ENCODE measurements at regions not wholly inside any gene's neighbourhood (a gene's known extent, or its start where the extent isn't known, plus 50 kb on each side); places are given as distances from the start of the nearest gene placed in this dataset.
A peak's percentile ranks its signal among the peaks of the same experiment; 100 is the strongest.

DNA sequence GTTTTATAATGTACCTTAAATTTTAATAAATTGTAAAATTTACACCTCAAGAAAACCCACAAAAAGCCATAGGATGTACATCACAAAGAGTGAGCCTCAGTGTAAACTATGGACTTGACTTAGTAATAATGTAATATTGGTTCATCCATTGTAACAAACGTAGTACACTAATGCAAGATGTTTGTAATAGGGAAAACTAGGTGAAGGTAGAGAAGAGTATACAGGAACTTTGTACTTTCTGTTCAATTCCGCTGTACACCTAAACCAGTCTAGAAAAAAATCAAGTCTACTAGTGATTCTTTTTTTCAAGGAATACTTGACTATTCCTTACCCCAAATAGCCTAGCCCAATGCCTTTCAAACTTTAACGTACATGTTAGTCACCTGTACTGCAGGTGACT, 222.3 kb upstream of the FGGY start:
- DNase-seq (ENCODE audit: low spot score): no peak
- H3K4me3 ChIP-seq (ENCODE audit: low read length in 2 of 2): no peak overlapping the region
- no peak overlapping the region for H4K91ac ChIP-seq (ENCODE audit: low read depth, low read length, poor library complexity)
- no peak overlapping the region for H3K14ac ChIP-seq (ENCODE audit: low read length)
- no CpG with 5 or more reads among the region's 3 CpGs for WGBS, 2 donors (ENCODE audit: extremely low coverage in 2 of 2, insufficient read length in 2 of 2, insufficient replicate concordance in 1 of 2)
- no peak overlapping the region for H2BK15ac ChIP-seq (ENCODE audit: low read length)
- no peak overlapping the region for H2BK120ac ChIP-seq (ENCODE audit: low read depth, low read length)
- no peak overlapping the region for H3K23ac ChIP-seq (ENCODE audit: low read depth, low read length, poor library complexity)
- no peaks in the 10 kb centered on the region for H3K27me3 ChIP-seq (ENCODE audit: control insufficient read depth in 3 of 3, insufficient read depth in 3 of 3, low read depth in 1 of 3, low read length in 3 of 3)
- H3K4me1 ChIP-seq (ENCODE audit: control insufficient read depth in 2 of 2, insufficient read depth in 1 of 2, low read depth in 1 of 2, low read length in 2 of 2): peaks cover 14 to 31% of the 10 kb centered on the region in 2 donors
- no peak overlapping the region for H2BK12ac ChIP-seq (ENCODE audit: low read length)
- no peak overlapping the region for H3K27ac ChIP-seq (replicated peaks; ENCODE audit: low read length)
- no peak overlapping the region for H3K4me2 ChIP-seq (ENCODE audit: insufficient read depth, low read length, poor library complexity, severe bottlenecking)
- no peaks in the 10 kb centered on the region for H3K36me3 ChIP-seq (replicated peaks in 1 of 2; ENCODE audit: control insufficient read depth in 2 of 2, insufficient read depth in 2 of 2, low read length in 2 of 2)
- no peaks in the 10 kb centered on the region for H3K79me1 ChIP-seq (ENCODE audit: low read depth, low read length)
- no peak overlapping the region for H2BK5ac ChIP-seq (ENCODE audit: low read length)
- H4K8ac ChIP-seq (ENCODE audit: low read depth, low read length): no peak overlapping the region
- no peaks in the 10 kb centered on the region for H3K9me3 ChIP-seq (replicated peaks in 1 of 2; ENCODE audit: control insufficient read depth in 2 of 2, insufficient read depth in 1 of 2, low read depth in 1 of 2, low read length in 2 of 2)
- H3K18ac ChIP-seq (ENCODE audit: low read length): no peak overlapping the region
- H2AK5ac ChIP-seq (ENCODE audit: low read depth, low read length): no peak overlapping the region
- H2AFZ ChIP-seq (ENCODE audit: low read length): no peak overlapping the region
- H3K4ac ChIP-seq (ENCODE audit: low read length): no peak overlapping the region
- no peak overlapping the region for H3K9ac ChIP-seq (ENCODE audit: low read depth, low read length, poor library complexity)

DNA sequence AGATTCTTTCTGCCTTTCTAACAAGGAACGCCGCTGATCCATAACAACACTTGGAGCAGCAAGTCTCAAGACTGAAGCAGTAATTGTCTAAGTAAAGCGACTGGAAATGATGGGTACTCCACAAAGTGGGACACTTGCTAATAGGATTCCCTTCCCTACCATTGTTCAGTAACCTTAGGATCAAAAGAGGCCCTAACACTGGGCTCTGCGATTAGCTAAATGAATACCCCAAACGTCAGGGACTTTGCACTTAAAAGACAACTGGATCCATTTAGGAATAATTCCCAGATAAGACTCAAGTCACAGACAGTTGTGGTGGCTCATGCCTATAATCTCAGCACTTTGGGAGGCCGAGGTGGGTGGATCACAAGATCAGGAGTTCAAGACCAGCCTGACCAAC, 221.9 kb upstream of the FGGY start:
- H3K4me1 ChIP-seq (ENCODE audit: control insufficient read depth in 2 of 2, insufficient read depth in 1 of 2, low read depth in 1 of 2, low read length in 2 of 2): peaks cover 16 to 34% of the 10 kb centered on the region in 2 donors
- DNase-seq (ENCODE audit: low spot score): no peak
- H2BK5ac ChIP-seq (ENCODE audit: low read length): no peak overlapping the region
- no peak overlapping the region for H3K18ac ChIP-seq (ENCODE audit: low read length)
- H3K79me1 ChIP-seq (ENCODE audit: low read depth, low read length): no peaks in the 10 kb centered on the region
- no peak overlapping the region for H2AK5ac ChIP-seq (ENCODE audit: low read depth, low read length)
- H2BK15ac ChIP-seq (ENCODE audit: low read length): no peak overlapping the region
- H3K4me3 ChIP-seq (ENCODE audit: low read length in 2 of 2): no peak overlapping the region
- no peaks in the 10 kb centered on the region for H3K36me3 ChIP-seq (replicated peaks in 1 of 2; ENCODE audit: control insufficient read depth in 2 of 2, insufficient read depth in 2 of 2, low read length in 2 of 2)
- H3K4me2 ChIP-seq (ENCODE audit: insufficient read depth, low read length, poor library complexity, severe bottlenecking): no peak overlapping the region
- H4K8ac ChIP-seq (ENCODE audit: low read depth, low read length): no peak overlapping the region
- H3K9ac ChIP-seq (ENCODE audit: low read depth, low read length, poor library complexity): no peak overlapping the region
- H3K4ac ChIP-seq (ENCODE audit: low read length): no peak overlapping the region
- WGBS, 2 donors (ENCODE audit: extremely low coverage in 2 of 2, insufficient read length in 2 of 2, insufficient replicate concordance in 1 of 2): no CpG with 5 or more reads among the region's 6 CpGs
- H3K27me3 ChIP-seq (ENCODE audit: control insufficient read depth in 3 of 3, insufficient read depth in 3 of 3, low read depth in 1 of 3, low read length in 3 of 3): no peaks in the 10 kb centered on the region
- H2BK12ac ChIP-seq (ENCODE audit: low read length): no peak overlapping the region
- H3K9me3 ChIP-seq (replicated peaks in 1 of 2; ENCODE audit: control insufficient read depth in 2 of 2, insufficient read depth in 1 of 2, low read depth in 1 of 2, low read length in 2 of 2): no peaks in the 10 kb centered on the region
- H3K27ac ChIP-seq (replicated peaks; ENCODE audit: low read length): no peak overlapping the region
- H2AFZ ChIP-seq (ENCODE audit: low read length): no peak overlapping the region
- no peak overlapping the region for H3K23ac ChIP-seq (ENCODE audit: low read depth, low read length, poor library complexity)
- no peak overlapping the region for H2BK120ac ChIP-seq (ENCODE audit: low read depth, low read length)
- no peak overlapping the region for H3K14ac ChIP-seq (ENCODE audit: low read length)
- H4K91ac ChIP-seq (ENCODE audit: low read depth, low read length, poor library complexity): no peak overlapping the region

GRCh38 chr1:59076612-59077011, 220.3 kb upstream of the FGGY start:
- no peak overlapping the region for H4K8ac ChIP-seq (ENCODE audit: low read depth, low read length)
- H3K4me3 ChIP-seq (ENCODE audit: low read length in 2 of 2): no peak overlapping the region
- no peaks in the 10 kb centered on the region for H3K27me3 ChIP-seq (ENCODE audit: control insufficient read depth in 3 of 3, insufficient read depth in 3 of 3, low read depth in 1 of 3, low read length in 3 of 3)
- H3K4me2 ChIP-seq (ENCODE audit: insufficient read depth, low read length, poor library complexity, severe bottlenecking): no peak overlapping the region
- no peak for DNase-seq (ENCODE audit: low spot score)
- H3K14ac ChIP-seq (ENCODE audit: low read length): no peak overlapping the region
- H3K4ac ChIP-seq (ENCODE audit: low read length): no peak overlapping the region
- no peaks in the 10 kb centered on the region for H3K9me3 ChIP-seq (replicated peaks in 1 of 2; ENCODE audit: control insufficient read depth in 2 of 2, insufficient read depth in 1 of 2, low read depth in 1 of 2, low read length in 2 of 2)
- no peak overlapping the region for H2BK15ac ChIP-seq (ENCODE audit: low read length)
- WGBS, 2 donors (ENCODE audit: extremely low coverage in 2 of 2, insufficient read length in 2 of 2, insufficient replicate concordance in 1 of 2): no CpG with 5 or more reads among the region's 1 CpG
- no peak overlapping the region for H2BK5ac ChIP-seq (ENCODE audit: low read length)
- peaks cover 16 to 30% of the 10 kb centered on the region in 2 donors for H3K4me1 ChIP-seq (ENCODE audit: control insufficient read depth in 2 of 2, insufficient read depth in 1 of 2, low read depth in 1 of 2, low read length in 2 of 2)
- H3K27ac ChIP-seq (replicated peaks; ENCODE audit: low read length): no peak overlapping the region
- H3K18ac ChIP-seq (ENCODE audit: low read length): no peak overlapping the region
- H3K9ac ChIP-seq (ENCODE audit: low read depth, low read length, poor library complexity): no peak overlapping the region
- no peak overlapping the region for H3K23ac ChIP-seq (ENCODE audit: low read depth, low read length, poor library complexity)
- H2BK120ac ChIP-seq (ENCODE audit: low read depth, low read length): no peak overlapping the region
- H2BK12ac ChIP-seq (ENCODE audit: low read length): no peak overlapping the region
- H2AK5ac ChIP-seq (ENCODE audit: low read depth, low read length): no peak overlapping the region
- H3K79me1 ChIP-seq (ENCODE audit: low read depth, low read length): no peaks in the 10 kb centered on the region
- H3K36me3 ChIP-seq (replicated peaks in 1 of 2; ENCODE audit: control insufficient read depth in 2 of 2, insufficient read depth in 2 of 2, low read length in 2 of 2): no peaks in the 10 kb centered on the region
- no peak overlapping the region for H2AFZ ChIP-seq (ENCODE audit: low read length)
- H4K91ac ChIP-seq (ENCODE audit: low read depth, low read length, poor library complexity): no peak overlapping the region

DNA sequence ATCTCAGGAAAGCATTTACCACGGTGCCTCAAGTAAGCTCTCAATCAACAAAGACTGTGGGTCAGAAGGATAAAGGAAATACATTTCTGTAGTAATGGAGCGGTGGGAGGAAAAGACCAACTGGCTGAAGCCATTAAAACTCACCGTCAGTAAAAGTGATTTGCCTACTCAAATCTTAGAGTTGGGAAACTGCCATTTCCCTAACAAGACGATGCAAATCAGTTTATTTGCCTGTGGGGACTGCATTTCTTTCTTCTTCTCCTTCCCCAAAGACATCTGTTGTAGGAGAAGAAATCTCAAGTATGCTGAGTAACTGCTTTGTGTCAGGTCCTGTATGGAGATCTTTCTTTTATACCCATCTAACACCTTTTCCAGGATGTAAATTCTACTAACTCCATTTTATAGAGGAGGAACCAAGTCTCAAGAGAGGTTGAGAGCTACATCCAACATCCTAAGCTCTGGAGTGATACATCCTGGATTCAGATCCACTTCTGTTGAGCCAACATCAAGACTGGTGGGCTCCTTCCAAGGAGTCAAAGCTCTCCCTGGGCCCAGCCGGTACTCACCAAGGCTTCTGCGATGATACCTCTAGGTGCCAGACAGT, 219.3 kb upstream of the FGGY start:
- H2BK5ac ChIP-seq (ENCODE audit: low read length): no peak overlapping the region
- DNase-seq (ENCODE audit: low spot score): no peak
- H3K4me1 ChIP-seq (ENCODE audit: control insufficient read depth in 2 of 2, insufficient read depth in 1 of 2, low read depth in 1 of 2, low read length in 2 of 2): peaks cover 13 to 24% of the 10 kb centered on the region in 2 donors
- no peak overlapping the region for H4K8ac ChIP-seq (ENCODE audit: low read depth, low read length)
- no CpG with 5 or more reads among the region's 6 CpGs for whole genome bisulfite sequencing, 2 donors (ENCODE audit: extremely low coverage in 2 of 2, insufficient read length in 2 of 2, insufficient replicate concordance in 1 of 2)
- no peak overlapping the region for H3K4me2 ChIP-seq (ENCODE audit: insufficient read depth, low read length, poor library complexity, severe bottlenecking)
- peak overlapping the region; percentile 24 for H2BK15ac ChIP-seq (ENCODE audit: low read length)
- no peak overlapping the region for H2BK12ac ChIP-seq (ENCODE audit: low read length)
- peak overlapping the region; percentile 86 for H2AK5ac ChIP-seq (ENCODE audit: low read depth, low read length)
- no peak overlapping the region for H3K14ac ChIP-seq (ENCODE audit: low read length)
- no peak overlapping the region for H3K18ac ChIP-seq (ENCODE audit: low read length)
- no peaks in the 10 kb centered on the region for H3K27me3 ChIP-seq (ENCODE audit: control insufficient read depth in 3 of 3, insufficient read depth in 3 of 3, low read depth in 1 of 3, low read length in 3 of 3)
- peak overlapping the region; percentile 16 for H2AFZ ChIP-seq (ENCODE audit: low read length)
- no peaks in the 10 kb centered on the region for H3K36me3 ChIP-seq (replicated peaks in 1 of 2; ENCODE audit: control insufficient read depth in 2 of 2, insufficient read depth in 2 of 2, low read length in 2 of 2)
- H3K4me3 ChIP-seq (ENCODE audit: low read length in 2 of 2): no peak overlapping the region
- H3K9ac ChIP-seq (ENCODE audit: low read depth, low read length, poor library complexity): no peak overlapping the region
- H3K27ac ChIP-seq (replicated peaks; ENCODE audit: low read length): no peak overlapping the region
- no peak overlapping the region for H4K91ac ChIP-seq (ENCODE audit: low read depth, low read length, poor library complexity)
- no peak overlapping the region for H3K23ac ChIP-seq (ENCODE audit: low read depth, low read length, poor library complexity)
- H3K9me3 ChIP-seq (replicated peaks in 1 of 2; ENCODE audit: control insufficient read depth in 2 of 2, insufficient read depth in 1 of 2, low read depth in 1 of 2, low read length in 2 of 2): no peaks in the 10 kb centered on the region
- H3K4ac ChIP-seq (ENCODE audit: low read length): no peak overlapping the region
- no peaks in the 10 kb centered on the region for H3K79me1 ChIP-seq (ENCODE audit: low read depth, low read length)
- no peak overlapping the region for H2BK120ac ChIP-seq (ENCODE audit: low read depth, low read length)
